ENCODE measurements at regions not wholly inside any gene's neighbourhood (a gene's known extent, or its start where the extent isn't known, plus 50 kb on each side); places are given as distances from the start of the nearest gene placed in this dataset.

DNA sequence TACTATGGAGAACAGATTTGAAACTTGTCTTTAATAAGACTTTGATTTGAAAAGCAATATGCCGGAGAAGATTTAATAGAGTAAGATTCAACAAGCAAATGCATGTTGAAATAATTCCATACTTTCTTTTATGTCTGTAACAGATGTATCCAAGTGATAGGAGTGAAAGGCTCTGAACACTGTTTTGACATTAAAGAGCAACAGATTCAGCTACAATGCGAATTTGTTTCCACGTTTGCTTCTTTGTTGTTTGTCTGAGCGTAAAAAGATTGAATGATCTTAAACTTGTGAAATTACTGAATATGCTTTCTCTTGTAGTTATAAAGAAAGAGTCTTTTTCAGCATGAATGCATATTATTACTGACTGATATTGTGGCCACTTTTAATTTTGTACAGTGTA is 2612.9 kb downstream of the PCDH9 start:
- TF ChIP-seq POLR2A (IDR thresholded peaks at IDR 0.05; ENCODE audit: low read depth, low read length) (no peak), CTCF (IDR thresholded peaks at IDR 0.05; ENCODE audit: extremely low read depth in 1 of 2, insufficient read depth in 1 of 2, low read depth in 1 of 2, low read length in 2 of 2) (no peak)

Measured in endothelial cell of umbilical vein (primary cell).